ENCODE measurements at regions not wholly inside any gene's neighbourhood (a gene's known extent, or its start where the extent isn't known, plus 50 kb on each side); places are given as distances from the start of the nearest gene placed in this dataset.

- TF ChIP-seq CTCF (IDR thresholded peaks at IDR 0.05) (no peak), POLR2A (IDR thresholded peaks at IDR 0.05) (no peak)
These were observed 402.6 kb upstream of the MEIS1 start for GRCh38 chr2:66032226-66032775.
